HG03521 (cell line): ENCODE measurements at regions not wholly inside any gene's neighbourhood (a gene's known extent, or its start where the extent isn't known, plus 50 kb on each side); places are given as distances from the start of the nearest gene placed in this dataset.

Experiments
- ATAC-seq: cut with Tn5 transposase; IDR thresholded peaks from one replicate; pipeline ENCODE4 v1.9.1; 2021; ENCODE audit warnings: mild to moderate bottlenecking, moderate library complexity; ENCODE audit not compliant: unreplicated experiment

DNA sequence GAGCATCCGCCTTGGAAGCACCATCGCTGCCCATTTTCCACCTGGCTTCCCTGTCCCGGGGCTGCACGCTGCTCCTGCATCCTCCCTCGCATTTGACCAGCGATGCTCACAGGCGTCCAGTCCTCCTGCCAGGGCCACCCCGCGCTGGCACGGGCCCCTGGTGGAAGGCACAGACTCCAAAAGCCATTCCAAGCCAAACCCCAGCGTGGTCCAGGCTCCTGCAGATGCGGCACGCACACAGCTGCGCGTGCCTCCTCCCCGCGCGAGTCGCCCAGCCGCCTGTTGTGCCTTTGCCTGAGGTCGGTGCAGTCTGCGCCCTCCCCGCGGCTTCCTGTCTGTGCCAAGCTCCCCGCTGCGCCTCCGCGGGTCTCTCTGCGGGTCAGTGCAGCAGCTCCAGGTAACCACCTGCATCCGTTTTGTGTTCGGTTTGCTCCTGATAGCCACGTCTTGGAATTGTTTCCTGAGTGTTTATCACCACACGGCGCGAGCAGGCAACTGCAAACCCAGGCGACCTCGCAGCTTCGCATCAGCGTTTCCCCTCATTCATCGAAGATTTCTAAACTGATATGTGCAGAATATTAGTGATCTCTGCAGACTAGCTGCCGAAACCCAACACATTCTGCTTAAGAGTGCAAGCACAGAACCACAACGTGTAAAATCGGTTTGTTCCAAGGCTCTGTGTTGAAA lies 65.2 kb upstream of the SALL3 start:
- ATAC-seq: no peak

DNA sequence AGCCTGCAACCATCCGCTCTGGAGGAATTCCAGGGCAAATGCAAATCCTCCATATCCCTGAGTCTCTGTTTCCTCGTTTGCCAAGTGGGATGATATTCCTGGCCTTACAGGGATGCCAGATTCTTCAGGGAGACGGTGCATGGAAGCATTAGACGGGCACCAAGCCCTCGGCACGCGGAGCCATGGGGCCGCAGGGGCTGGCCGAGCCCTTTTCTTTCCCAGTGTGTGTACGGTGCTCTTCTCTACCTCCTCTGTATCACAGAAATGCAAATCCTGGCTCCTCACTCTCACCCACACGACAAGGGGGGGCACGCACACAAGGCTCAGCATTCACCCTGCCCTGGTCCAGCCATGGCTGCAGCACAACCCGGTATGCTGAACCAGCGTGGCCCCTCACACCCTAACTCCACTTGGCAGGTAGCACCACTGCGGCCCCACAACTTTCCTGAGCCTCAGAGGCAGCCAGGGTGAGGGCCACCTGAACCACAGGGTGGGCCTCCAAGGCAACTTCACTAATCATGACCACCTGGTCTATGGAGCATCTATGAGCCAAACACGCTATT lies 64.1 kb upstream of the SALL3 start:
- no peak for ATAC-seq

DNA sequence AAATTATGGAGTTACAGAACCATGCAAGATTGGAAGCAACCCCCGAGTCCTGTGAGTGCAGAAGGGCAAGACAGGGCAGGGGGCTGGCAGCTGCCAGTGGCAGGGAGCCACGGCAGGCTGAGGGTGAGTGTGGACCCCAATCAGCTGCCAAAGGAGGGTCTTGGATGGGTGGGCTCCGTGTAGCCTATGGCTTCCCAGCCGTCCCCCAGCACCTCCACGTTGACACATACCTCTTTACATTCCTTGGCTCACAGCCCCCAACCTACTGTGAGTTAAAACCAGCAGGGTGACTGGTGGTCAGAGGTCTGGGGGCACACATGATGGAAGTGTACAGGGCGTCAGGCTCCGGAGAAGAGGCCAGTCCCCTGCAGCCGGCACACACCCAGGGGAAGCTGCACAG lies 60.9 kb upstream of the SALL3 start:
- ATAC-seq: no peak

GRCh38 chr18:78919956-78920355 lies 59.7 kb upstream of the SALL3 start:
- ATAC-seq: no peak

- ATAC-seq: no peak
Observed at GRCh38 chr18:78920456-78921138, 59.0 kb upstream of the SALL3 start.

DNA sequence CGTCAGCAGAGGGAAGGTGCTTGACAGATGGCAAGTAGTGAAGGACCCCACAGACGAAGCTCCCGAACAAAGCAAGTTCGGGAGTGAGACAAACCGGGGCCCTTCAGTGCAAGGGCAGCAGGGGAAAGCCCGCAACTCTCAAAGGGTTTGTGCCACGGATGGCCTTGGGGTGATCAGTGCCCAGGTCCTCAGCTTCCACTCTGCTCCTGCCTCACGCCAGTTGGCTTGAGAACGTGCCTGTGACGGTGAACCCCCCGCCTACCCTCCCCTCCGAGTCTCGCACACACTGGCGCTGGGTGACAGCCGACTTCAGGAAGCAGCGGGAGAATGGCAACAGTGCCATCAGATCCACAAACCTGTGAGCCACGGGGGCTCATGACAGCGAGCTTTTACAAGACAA lies 56.8 kb upstream of the SALL3 start:
- ATAC-seq: no peak

DNA sequence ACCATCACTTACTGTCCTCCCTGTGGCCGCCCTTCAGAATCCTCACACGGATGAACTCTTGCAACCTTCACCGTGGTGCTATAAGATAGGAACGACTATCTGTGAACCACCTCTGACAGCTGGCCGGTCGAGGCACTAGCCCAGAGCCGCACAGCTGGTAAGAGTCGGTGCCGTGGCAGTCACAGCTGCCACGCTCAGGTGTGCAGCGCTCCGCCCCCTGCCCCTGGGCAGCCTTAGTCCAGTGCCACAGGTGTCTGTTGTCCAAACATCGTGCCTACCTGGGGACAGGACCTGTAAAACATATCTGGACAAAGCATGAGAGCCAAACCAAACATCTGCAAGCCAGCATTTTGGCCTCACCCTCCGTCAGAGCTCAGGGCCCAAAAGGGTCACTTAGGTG lies 55.3 kb upstream of the SALL3 start:
- ATAC-seq: no peak

GRCh38 chr18:78924786-78925540 lies 54.7 kb upstream of the SALL3 start:
- ATAC-seq: no peak

DNA sequence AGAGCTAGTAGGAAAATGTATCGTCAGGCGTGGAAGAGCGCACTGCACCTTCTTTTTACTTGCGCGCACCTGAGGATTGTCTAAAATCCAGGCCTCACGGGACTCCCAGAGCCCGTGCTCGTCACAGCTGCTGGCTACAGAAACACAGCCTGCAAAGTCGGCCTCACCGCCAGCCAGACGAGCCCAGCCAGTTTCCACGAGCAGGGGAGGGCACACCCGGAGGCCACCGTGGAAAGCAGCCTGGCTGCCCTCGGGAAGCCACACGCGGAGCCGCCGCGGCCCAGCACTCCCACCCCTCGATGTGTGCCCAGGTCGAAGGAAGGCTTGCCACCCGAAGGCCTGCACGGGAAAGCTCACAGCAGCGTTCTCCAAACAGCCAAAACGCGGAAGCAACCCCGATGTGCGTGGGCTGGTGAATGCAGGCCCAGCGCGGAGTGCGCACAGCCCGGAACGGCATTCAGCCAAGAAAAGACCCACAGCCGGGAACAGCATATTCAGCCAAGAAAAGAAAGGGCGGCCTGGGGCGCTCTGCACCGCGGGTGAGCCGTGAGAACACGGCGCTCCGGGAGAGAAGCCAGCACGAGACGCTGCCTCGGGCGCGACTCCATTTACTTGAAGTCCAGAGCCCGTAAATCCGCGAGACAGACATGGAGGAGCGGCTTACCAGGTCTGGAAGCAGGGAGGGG lies 53.9 kb upstream of the SALL3 start:
- no peak for ATAC-seq

- ATAC-seq: no peak
Observed at GRCh38 chr18:78926243-78926615, 53.4 kb upstream of the SALL3 start.

DNA sequence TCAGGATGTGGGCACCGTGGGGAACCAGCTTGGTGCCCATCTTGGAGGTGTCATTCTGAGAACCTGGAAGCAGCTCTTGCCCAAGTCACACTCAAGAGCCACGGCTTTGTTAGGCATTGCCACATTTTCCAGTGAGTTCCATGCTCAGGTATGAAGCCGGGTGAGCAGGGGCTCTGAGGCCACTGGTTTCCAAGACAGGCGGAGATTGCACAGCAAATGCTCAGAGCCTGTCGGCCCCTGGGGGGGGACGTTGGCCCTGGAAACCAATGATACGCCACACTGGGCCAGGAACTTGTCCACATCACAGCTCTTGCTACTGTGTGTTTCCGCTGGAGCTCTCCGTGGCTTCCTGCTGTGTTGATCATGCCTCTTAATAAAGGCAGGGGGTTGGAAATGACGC lies 52.5 kb upstream of the SALL3 start:
- ATAC-seq: no peak

DNA sequence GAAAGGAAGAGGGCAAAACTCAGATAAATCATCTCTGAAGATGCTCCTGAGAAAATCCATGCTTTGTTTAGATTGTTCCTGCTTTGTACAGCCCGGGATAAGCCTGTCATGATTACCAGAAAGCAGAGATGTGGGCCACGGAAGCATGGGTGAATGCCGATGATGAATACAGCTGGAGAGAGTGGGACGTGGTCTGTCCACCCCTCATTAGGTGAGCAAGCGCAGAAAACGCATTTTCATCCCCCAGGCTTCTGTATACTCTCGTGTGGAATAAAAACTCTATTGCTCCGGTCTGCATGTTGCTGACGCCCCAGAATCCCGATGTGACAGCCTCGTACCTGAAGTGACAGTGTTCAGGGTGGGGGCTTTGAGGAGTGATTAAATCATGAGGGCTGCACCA lies 52.0 kb upstream of the SALL3 start:
- no peak for ATAC-seq

- no peak for ATAC-seq
Observed at GRCh38 chr18:78928076-78928475, 51.5 kb upstream of the SALL3 start.

DNA sequence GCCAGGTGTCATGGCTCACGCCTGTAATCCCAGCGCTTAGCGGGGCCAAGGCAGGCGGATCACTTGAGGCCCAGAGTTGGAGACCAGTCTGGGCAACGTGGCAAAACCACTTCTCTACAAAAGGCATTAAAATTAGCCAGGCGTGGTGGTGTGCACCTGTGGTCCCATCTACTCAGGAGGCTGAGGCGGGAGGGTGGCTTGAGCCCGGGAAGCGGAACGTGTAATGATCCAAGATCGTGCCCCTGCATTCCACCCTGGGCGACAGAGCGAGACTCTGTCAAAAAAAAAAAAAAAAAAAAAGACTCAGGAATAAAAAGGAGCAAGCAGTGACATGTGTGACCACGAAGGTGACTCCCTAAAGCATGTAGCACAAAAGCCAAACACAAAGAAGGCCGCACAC lies 50.1 kb upstream of the SALL3 start:
- no peak for ATAC-seq
